EL (cell line): ENCODE measurements at regions not wholly inside any gene's neighbourhood (a gene's known extent, or its start where the extent isn't known, plus 50 kb on each side); places are given as distances from the start of the nearest gene placed in this dataset.
A peak's percentile ranks its signal among the peaks of the same experiment; 100 is the strongest.

Experiments
- DNase-seq: peaks from one replicate; pipeline ENCODE4 v3.0.0-alpha.2; 2016

- no peak for DNase-seq
Observed at GRCh38 chr16:79728048-79728922, 127.7 kb upstream of the MAF start.

GRCh38 chr16:79726902-79727301 lies 126.4 kb upstream of the MAF start:
- no peak for DNase-seq

GRCh38 chr16:79725051-79725450 lies 124.5 kb upstream of the MAF start:
- no peak for DNase-seq

- no peak for DNase-seq
Observed at GRCh38 chr16:79723583-79724168, 123.1 kb upstream of the MAF start.

GRCh38 chr16:79721270-79721669 lies 120.7 kb upstream of the MAF start:
- no peak for DNase-seq

- no peak for DNase-seq
Observed at GRCh38 chr16:79717333-79718137, 117.0 kb upstream of the MAF start.

- DNase-seq = no peak
Observed at GRCh38 chr16:79716645-79717332, 116.3 kb upstream of the MAF start.

- DNase-seq = no peak
Observed at GRCh38 chr16:79715061-79715460, 114.5 kb upstream of the MAF start.

- no peak for DNase-seq
Observed at GRCh38 chr16:79714440-79714839, 113.9 kb upstream of the MAF start.

GRCh38 chr16:79713609-79714309 lies 113.2 kb upstream of the MAF start:
- DNase-seq = no peak

- no peak for DNase-seq
Observed at GRCh38 chr16:79712276-79712675, 111.7 kb upstream of the MAF start.

- peak; percentile 4 for DNase-seq
Observed at GRCh38 chr16:79707876-79708275, 107.3 kb upstream of the MAF start.

GRCh38 chr16:79703066-79703465 lies 102.5 kb upstream of the MAF start:
- peak; percentile 3 for DNase-seq

GRCh38 chr16:79698341-79698753 lies 97.8 kb upstream of the MAF start:
- DNase-seq = peak; percentile 12

GRCh38 chr16:79697562-79698112 lies 97.1 kb upstream of the MAF start:
- DNase-seq = no peak

GRCh38 chr16:79691007-79691406 lies 90.5 kb upstream of the MAF start:
- DNase-seq = no peak

- DNase-seq = no peak
Observed at GRCh38 chr16:79690159-79690558, 89.6 kb upstream of the MAF start.

GRCh38 chr16:79687249-79688130 lies 87.0 kb upstream of the MAF start:
- no peak for DNase-seq

GRCh38 chr16:79685871-79686270 lies 85.3 kb upstream of the MAF start:
- no peak for DNase-seq

- DNase-seq = no peak
Observed at GRCh38 chr16:79679334-79679733, 78.8 kb upstream of the MAF start.
